ENCODE measurements at regions not wholly inside any gene's neighbourhood (a gene's known extent, or its start where the extent isn't known, plus 50 kb on each side); places are given as distances from the start of the nearest gene placed in this dataset.

GRCh38 chr21:38120984-38121855, 135.6 kb upstream of the KCNJ15 start:
- H3K4me2 ChIP-seq (ENCODE audit: insufficient read depth, low read length) = no peak overlapping the region
- H3K36me3 ChIP-seq (ENCODE audit: insufficient read depth, low read length) = no peaks in the 10 kb centered on the region
- H3K4me1 ChIP-seq (ENCODE audit: insufficient read depth, low read length) = no peaks in the 10 kb centered on the region
- H3K4me3 ChIP-seq (ENCODE audit: insufficient read depth, low read length) = no peak overlapping the region
- no peak overlapping the region for H3K27ac ChIP-seq (ENCODE audit: low read depth, low read length)
- H3K27me3 ChIP-seq (ENCODE audit: insufficient read depth, low read length) = peaks cover 21% of the 10 kb centered on the region
- no peaks in the 10 kb centered on the region for H4K20me1 ChIP-seq (ENCODE audit: insufficient read depth, low read length)
- H3K79me2 ChIP-seq (ENCODE audit: insufficient read depth, low read length) = no peaks in the 10 kb centered on the region
- TF ChIP-seq CTCF (IDR thresholded peaks at IDR 0.05; ENCODE audit: extremely low read depth, low read depth, low read length) = no peak
- H2AFZ ChIP-seq (ENCODE audit: low read length) = no peak overlapping the region
- DNase-seq (ENCODE audit: insufficient read length, low spot score, missing footprints) = no peak
- H3K9me3 ChIP-seq (ENCODE audit: low read depth, low read length) = no peaks in the 10 kb centered on the region

- Histone ChIP-seq H3K9me3 (ENCODE audit: low read depth, low read length) (no peaks in the 10 kb centered on the region), H2AFZ (ENCODE audit: low read length) (no peak overlapping the region), H3K79me2 (ENCODE audit: insufficient read depth, low read length) (no peaks in the 10 kb centered on the region), H3K4me1 (ENCODE audit: insufficient read depth, low read length) (no peaks in the 10 kb centered on the region), H4K20me1 (ENCODE audit: insufficient read depth, low read length) (no peaks in the 10 kb centered on the region), H3K27ac (ENCODE audit: low read depth, low read length) (no peak overlapping the region), H3K36me3 (ENCODE audit: insufficient read depth, low read length) (no peaks in the 10 kb centered on the region), H3K4me2 (ENCODE audit: insufficient read depth, low read length) (no peak overlapping the region), H3K27me3 (ENCODE audit: insufficient read depth, low read length) (peaks cover 23% of the 10 kb centered on the region), H3K4me3 (ENCODE audit: insufficient read depth, low read length) (no peak overlapping the region)
- TF ChIP-seq CTCF (IDR thresholded peaks at IDR 0.05; ENCODE audit: extremely low read depth, low read depth, low read length) = no peak
- no peak for DNase-seq (ENCODE audit: insufficient read length, low spot score, missing footprints)
These were observed 134.7 kb upstream of the KCNJ15 start for GRCh38 chr21:38121888-38122720.

- H4K20me1 ChIP-seq (ENCODE audit: insufficient read depth, low read length) = no peaks in the 10 kb centered on the region
- no peaks in the 10 kb centered on the region for H3K9me3 ChIP-seq (ENCODE audit: low read depth, low read length)
- no peaks in the 10 kb centered on the region for H3K36me3 ChIP-seq (ENCODE audit: insufficient read depth, low read length)
- TF ChIP-seq CTCF (IDR thresholded peaks at IDR 0.05; ENCODE audit: extremely low read depth, low read depth, low read length) = no peak
- no peak overlapping the region for H2AFZ ChIP-seq (ENCODE audit: low read length)
- H3K4me3 ChIP-seq (ENCODE audit: insufficient read depth, low read length) = no peak overlapping the region
- H3K79me2 ChIP-seq (ENCODE audit: insufficient read depth, low read length) = no peaks in the 10 kb centered on the region
- H3K4me1 ChIP-seq (ENCODE audit: insufficient read depth, low read length) = no peaks in the 10 kb centered on the region
- peaks cover 24% of the 10 kb centered on the region for H3K27me3 ChIP-seq (ENCODE audit: insufficient read depth, low read length)
- no peak overlapping the region for H3K27ac ChIP-seq (ENCODE audit: low read depth, low read length)
- no peak overlapping the region for H3K4me2 ChIP-seq (ENCODE audit: insufficient read depth, low read length)
- no peak for DNase-seq (ENCODE audit: insufficient read length, low spot score, missing footprints)
These were observed 133.2 kb upstream of the KCNJ15 start for GRCh38 chr21:38123626-38124025.
